ENCODE measurements at regions not wholly inside any gene's neighbourhood (a gene's known extent, or its start where the extent isn't known, plus 50 kb on each side); places are given as distances from the start of the nearest gene placed in this dataset.
"Not testable (repeated sequence)": the region's sequence is repeated elsewhere in the genome, so short reads cannot be mapped to it uniquely, and the experiment has no call there.

DNA sequence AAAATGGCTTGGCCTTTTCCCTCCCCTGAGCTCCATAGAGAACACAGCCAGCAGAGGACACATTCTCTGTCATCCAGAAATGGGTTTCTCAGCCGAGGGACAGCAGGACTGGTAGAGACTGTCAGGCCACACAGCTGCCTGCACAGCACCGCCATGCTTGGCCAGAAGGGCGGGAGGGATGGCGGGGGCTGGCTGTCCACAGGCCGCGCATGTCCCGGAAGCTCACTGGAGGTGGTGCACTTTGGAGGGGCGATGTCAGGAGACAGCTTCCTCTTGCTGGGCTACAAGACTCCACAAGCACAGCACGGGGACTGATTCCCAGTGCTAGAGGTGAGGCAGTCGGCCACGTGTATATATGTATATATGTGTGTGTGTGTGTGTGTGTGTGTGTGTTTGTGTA, 125.3 kb downstream of the GOLGA6L4 start:
- not testable (repeated sequence) for DNase-seq

DNA sequence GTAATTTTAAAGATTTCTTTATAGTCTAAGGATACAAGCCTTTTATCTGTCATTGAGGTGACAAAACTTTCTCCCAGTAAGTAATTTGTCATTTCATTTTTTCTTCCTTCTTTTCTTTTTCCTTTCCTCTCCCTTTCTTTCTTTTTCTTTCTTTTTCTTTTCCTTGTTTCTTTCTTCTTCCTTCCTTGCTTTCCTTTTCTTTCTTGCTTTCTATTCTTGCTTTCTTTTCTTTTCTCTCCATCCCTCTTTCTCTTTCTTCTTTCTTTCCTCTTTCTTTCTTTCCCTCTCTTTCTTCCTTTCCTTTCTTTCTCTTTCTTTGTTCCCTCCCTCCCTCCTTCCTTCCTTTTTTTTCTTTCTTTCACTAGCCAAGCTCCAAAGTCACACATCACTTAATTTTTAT, 148.8 kb downstream of the GOLGA6L4 start:
- not testable (repeated sequence) for DNase-seq

- DNase-seq = no peak
These were observed 151.5 kb downstream of the GOLGA6L4 start for GRCh38 chr15:84387086-84387485.

- DNase-seq = not testable (repeated sequence)
These were observed 152.6 kb downstream of the GOLGA6L4 start for GRCh38 chr15:84388201-84388600.

DNA sequence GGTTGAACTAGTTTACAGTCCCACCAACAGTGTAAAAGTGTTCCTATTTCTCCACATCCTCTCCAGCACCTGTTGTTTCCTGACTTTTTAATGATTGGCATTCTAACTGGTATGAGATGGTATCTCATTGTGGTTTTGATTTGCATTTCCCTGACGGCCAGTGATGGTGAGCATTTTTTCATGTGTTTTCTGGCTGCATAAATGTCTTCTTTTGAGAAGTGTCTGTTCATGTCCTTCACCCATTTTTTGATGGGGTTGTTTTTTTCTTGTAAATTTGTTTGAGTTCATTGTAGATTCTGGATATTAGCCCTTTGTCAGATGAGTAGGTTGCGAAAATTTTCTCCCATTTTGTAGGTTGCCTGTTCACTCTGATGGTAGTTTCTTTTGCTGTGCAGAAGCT, 153.1 kb downstream of the GOLGA6L4 start:
- DNase-seq = not testable (repeated sequence)

DNA sequence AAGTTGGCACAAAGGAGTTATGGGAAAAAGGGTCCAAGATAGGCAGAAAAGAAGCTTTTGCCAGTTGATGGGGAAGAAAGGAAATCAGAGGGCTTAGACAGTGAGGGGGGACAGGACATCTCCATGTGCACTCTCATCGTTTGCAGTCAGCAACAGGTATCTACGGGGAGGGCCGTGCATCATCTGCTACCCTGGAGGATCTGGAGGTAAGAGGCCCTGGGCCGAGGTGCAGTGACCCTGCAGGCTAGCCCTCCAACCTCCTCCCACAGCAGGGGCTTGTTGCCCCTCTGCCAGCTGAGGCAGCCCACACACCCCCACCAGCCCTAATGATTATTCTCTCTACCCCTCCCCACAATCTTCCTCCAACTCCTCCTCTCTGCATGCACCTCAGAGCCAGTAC, 154.8 kb downstream of the GOLGA6L4 start:
- DNase-seq = not testable (repeated sequence)

GRCh38 chr15:84391191-84391590, 155.6 kb downstream of the GOLGA6L4 start:
- DNase-seq = no peak

- DNase-seq = not testable (repeated sequence)
These were observed 156.4 kb downstream of the GOLGA6L4 start for GRCh38 chr15:84392020-84392419.

DNA sequence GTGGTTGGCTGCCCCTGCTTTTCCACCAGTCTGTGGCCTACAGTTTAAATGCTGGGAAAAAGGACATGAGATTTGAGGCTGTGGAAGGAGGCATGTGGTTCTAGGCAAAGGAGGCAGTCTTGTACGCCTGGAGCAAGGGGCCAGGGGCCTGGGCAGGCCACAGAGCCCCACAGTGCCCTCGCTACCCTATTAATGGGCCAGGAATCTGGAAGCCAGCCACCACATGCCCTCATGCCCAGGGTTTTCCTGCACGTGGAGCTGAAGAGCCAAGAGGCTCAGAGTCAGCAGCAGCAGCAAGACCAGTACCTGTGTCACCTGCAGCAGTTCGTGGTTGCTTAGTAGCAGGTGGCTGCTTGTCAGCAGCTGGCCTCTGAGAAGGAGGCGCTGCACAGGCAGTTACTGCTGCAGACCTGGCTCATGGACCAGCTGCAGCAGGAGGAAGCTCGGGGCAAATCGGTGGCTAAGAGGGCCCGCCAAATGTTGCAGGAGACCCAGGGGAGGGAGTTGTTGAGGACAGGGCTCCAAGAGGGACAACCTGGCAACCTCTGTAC, 157.9 kb downstream of the GOLGA6L4 start:
- not testable (repeated sequence) for DNase-seq

- DNase-seq = not testable (repeated sequence)
These were observed 158.4 kb downstream of the GOLGA6L4 start for GRCh38 chr15:84393966-84394365.

- not testable (repeated sequence) for DNase-seq
These were observed 159.8 kb downstream of the GOLGA6L4 start for GRCh38 chr15:84395384-84395783.

GRCh38 chr15:84395881-84396280, 160.3 kb downstream of the GOLGA6L4 start:
- DNase-seq = not testable (repeated sequence)

DNA sequence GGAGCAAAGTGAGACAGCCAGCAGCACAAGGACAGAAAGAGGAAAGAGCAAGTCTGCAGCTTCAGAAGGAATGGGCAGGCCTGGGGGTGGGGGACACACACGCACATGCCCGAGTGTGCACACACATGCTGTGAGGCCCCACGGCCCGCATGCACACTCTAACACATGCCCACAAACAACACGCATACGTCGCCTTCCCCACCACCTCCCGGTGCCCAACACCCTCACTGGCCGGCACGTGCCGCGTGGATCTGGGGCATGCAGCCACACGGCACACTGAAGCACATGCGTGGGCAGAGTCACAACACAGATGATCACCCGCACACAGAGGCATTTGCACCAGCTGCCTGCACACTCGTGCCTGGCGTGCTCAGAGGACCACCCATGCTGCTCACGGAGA, 161.5 kb downstream of the GOLGA6L4 start:
- DNase-seq = not testable (repeated sequence)

DNA sequence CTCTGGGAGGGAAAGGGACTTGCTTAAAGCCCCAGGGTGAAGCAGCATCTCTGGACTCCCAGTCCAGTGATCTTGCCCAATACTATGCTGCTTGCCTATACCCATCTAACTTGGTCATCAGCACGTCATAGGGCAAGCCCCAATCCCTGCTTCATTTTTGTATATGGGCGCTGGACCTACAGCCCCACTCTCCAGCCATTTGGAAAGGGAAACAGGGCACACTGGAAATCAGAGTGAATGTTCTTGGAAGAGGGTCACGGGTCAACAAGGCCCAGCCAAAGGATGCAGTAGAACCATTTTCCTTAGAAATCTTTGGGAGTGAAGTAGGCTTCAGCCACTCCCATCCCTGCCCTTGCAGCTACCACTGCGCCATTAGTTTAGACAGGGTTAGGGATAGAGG, 162.5 kb downstream of the GOLGA6L4 start:
- DNase-seq = not testable (repeated sequence)

GRCh38 chr15:84398763-84399701, 163.5 kb downstream of the GOLGA6L4 start:
- no peak for DNase-seq

- no peak for DNase-seq
These were observed 164.6 kb downstream of the GOLGA6L4 start for GRCh38 chr15:84400017-84400740.

- no peak for DNase-seq
These were observed 165.2 kb downstream of the GOLGA6L4 start for GRCh38 chr15:84400820-84401219.

DNA sequence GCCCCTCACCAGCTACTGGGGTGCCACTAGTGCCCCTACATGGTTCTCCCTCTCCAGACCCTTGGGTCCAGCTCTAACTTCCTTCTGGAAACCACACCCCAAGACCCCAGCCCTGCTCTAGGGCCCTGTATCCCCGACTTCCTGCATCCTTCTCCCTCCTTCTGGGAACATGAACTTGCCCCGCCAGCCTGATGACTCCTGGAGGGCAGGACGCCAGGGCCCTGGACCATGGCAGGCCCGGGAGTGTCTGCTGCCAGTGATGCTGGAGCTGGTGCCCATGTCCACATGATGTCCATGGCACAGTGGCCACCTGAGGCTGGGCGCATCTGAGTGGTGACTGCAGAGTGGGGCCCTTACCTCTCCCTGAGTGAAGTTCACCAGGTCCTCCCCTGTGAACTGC, 165.9 kb downstream of the GOLGA6L4 start:
- not testable (repeated sequence) for DNase-seq

DNA sequence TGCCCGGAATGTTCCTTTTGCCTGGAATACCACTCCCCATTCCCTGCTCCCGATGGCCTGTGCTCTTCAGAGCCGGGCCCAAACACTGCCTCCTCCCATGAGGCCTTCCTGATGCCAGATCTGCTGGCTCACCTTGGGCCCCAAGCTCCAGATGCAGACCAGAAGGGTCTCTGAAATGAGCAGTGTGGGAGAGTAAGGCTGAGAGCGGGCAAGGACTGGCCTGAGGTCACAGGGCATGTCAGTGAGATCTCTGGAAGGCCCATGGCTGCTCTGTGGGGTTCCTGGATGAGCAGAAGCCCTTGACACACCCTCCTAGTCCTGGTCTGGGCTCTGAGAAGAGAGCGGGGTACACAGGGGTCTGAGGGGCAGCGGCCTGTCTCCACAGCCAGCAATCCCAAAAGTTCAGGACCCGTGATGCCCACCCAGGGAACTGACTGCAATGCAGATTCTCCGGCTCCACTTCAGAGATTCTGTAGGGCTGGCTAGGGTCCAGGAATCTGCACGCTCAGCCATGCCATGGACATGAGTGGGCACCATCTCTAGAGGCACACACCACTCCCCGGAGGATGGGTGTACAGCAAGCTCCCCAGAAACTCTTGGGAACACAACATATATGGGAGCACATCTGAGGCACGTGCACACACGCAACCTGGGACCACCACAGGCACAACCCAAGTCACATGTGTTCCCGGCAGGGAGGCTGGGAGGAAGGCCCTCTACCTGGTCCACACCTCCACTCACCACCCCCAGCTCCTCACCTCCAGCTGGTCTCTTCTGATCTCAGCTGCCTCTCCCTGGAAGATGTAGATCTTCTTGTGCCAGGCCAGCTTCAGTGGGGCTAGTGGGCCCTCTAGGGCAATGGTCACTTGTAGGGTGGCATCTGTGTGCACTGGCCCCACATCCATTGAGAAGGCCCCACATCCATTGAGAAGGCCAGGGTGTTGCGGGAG, 166.6 kb downstream of the GOLGA6L4 start:
- DNase-seq = not testable (repeated sequence)

GRCh38 chr15:84402856-84403608, 167.5 kb downstream of the GOLGA6L4 start:
- no peak for DNase-seq

GRCh38 chr15:84409357-84409756, 173.8 kb downstream of the GOLGA6L4 start:
- not testable (repeated sequence) for DNase-seq

All from activated CD4-positive, alpha-beta T cell treated with anti-CD3 and anti-CD28 coated beads, Interleukin-2, amount 50 U/mL, for 4 hours (primary cell).